ENCODE measurements at regions not wholly inside any gene's neighbourhood (a gene's known extent, or its start where the extent isn't known, plus 50 kb on each side); places are given as distances from the start of the nearest gene placed in this dataset.

- Histone ChIP-seq H3K9me2 (replicated peaks; ENCODE audit: control insufficient read depth, low read length) (no peaks in the 10 kb centered on the region), H3K4me3 (ENCODE audit: low read length) (no peak overlapping the region), H3K79me2 (ENCODE audit: control insufficient read depth, low read length) (no peaks in the 10 kb centered on the region), H4K20me1 (ENCODE audit: control insufficient read depth, insufficient read depth, low read depth, low read length) (no peaks in the 10 kb centered on the region), H3K4me2 (ENCODE audit: low read length) (no peak overlapping the region), H3K27ac (ENCODE audit: low read depth, low read length) (no peak overlapping the region), H3K27me3 (ENCODE audit: control insufficient read depth, low read length) (no peaks in the 10 kb centered on the region), H3K36me3 (ENCODE audit: control insufficient read depth, low read length) (no peaks in the 10 kb centered on the region), H3K9me3 (ENCODE audit: control insufficient read depth, insufficient read depth, low read length) (peaks cover 4% of the 10 kb centered on the region; the same call in 1 of the 2 replicates), H3F3A (ENCODE audit: control insufficient read depth, insufficient read depth) (no peaks in the 10 kb centered on the region), H3K4me1 (ENCODE audit: control insufficient read depth, low read length) (no peaks in the 10 kb centered on the region)
- TF ChIP-seq, protein P1, sequence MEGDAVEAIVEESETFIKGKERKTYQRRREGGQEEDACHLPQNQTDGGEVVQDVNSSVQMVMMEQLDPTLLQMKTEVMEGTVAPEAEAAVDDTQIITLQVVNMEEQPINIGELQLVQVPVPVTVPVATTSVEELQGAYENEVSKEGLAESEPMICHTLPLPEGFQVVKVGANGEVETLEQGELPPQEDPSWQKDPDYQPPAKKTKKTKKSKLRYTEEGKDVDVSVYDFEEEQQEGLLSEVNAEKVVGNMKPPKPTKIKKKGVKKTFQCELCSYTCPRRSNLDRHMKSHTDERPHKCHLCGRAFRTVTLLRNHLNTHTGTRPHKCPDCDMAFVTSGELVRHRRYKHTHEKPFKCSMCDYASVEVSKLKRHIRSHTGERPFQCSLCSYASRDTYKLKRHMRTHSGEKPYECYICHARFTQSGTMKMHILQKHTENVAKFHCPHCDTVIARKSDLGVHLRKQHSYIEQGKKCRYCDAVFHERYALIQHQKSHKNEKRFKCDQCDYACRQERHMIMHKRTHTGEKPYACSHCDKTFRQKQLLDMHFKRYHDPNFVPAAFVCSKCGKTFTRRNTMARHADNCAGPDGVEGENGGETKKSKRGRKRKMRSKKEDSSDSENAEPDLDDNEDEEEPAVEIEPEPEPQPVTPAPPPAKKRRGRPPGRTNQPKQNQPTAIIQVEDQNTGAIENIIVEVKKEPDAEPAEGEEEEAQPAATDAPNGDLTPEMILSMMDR (IDR thresholded peaks at IDR 0.05; ENCODE audit: low read depth, low read length, poor library complexity, severe bottlenecking) = no peak
- TF ChIP-seq EZH2phosphoT487 (IDR thresholded peaks at IDR 0.05; ENCODE audit: borderline replicate concordance, low read length) = no peak
Measured at GRCh38 chr19:31449379-31449778, 100.1 kb upstream of the TSHZ3 start.

DNA sequence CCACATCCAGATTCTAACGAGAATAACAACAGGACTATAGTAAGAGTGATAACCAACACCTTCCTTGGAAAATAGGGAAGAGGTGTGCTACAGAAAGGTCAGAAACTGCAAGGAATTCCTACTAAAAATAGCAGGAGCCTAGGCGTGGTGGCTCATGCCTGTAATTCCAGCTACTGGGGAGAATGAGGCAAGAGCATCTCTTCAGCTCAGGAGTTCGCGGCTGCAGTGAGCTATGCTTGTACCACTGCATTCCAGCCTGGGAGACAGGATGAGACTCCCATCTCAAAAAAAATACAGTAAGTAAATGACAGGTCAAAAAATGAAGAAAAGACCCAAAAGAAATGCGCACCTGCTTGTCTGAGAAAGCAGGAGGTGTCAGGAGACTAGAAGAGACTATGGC, 101.5 kb upstream of the TSHZ3 start:
- Histone ChIP-seq H3K79me2 (ENCODE audit: control insufficient read depth, low read length) (no peaks in the 10 kb centered on the region), H3K4me3 (ENCODE audit: low read length) (no peak overlapping the region), H3K9me3 (ENCODE audit: control insufficient read depth, insufficient read depth, low read length) (peaks cover 4% of the 10 kb centered on the region; the same call in 1 of the 2 replicates), H3K27ac (ENCODE audit: low read depth, low read length) (no peak overlapping the region), H4K20me1 (ENCODE audit: control insufficient read depth, insufficient read depth, low read depth, low read length) (no peaks in the 10 kb centered on the region), H3K4me2 (ENCODE audit: low read length) (no peak overlapping the region), H3K9me2 (replicated peaks; ENCODE audit: control insufficient read depth, low read length) (no peaks in the 10 kb centered on the region), H3K36me3 (ENCODE audit: control insufficient read depth, low read length) (no peaks in the 10 kb centered on the region), H3F3A (ENCODE audit: control insufficient read depth, insufficient read depth) (no peaks in the 10 kb centered on the region), H3K27me3 (ENCODE audit: control insufficient read depth, low read length) (no peaks in the 10 kb centered on the region), H3K4me1 (ENCODE audit: control insufficient read depth, low read length) (no peaks in the 10 kb centered on the region)
- TF ChIP-seq, protein P1 (IDR thresholded peaks at IDR 0.05; ENCODE audit: low read depth, low read length, poor library complexity, severe bottlenecking) = no peak
- TF ChIP-seq EZH2phosphoT487 (IDR thresholded peaks at IDR 0.05; ENCODE audit: borderline replicate concordance, low read length) = no peak

- Histone ChIP-seq H3K27me3 (ENCODE audit: control insufficient read depth, low read length) (no peaks in the 10 kb centered on the region), H3K4me1 (ENCODE audit: control insufficient read depth, low read length) (no peaks in the 10 kb centered on the region), H3K79me2 (ENCODE audit: control insufficient read depth, low read length) (no peaks in the 10 kb centered on the region), H3K36me3 (ENCODE audit: control insufficient read depth, low read length) (no peaks in the 10 kb centered on the region), H4K20me1 (ENCODE audit: control insufficient read depth, insufficient read depth, low read depth, low read length) (no peaks in the 10 kb centered on the region), H3F3A (ENCODE audit: control insufficient read depth, insufficient read depth) (no peaks in the 10 kb centered on the region), H3K9me2 (replicated peaks; ENCODE audit: control insufficient read depth, low read length) (no peaks in the 10 kb centered on the region), H3K27ac (ENCODE audit: low read depth, low read length) (no peak overlapping the region), H3K4me3 (ENCODE audit: low read length) (no peak overlapping the region), H3K4me2 (ENCODE audit: low read length) (no peak overlapping the region), H3K9me3 (ENCODE audit: control insufficient read depth, insufficient read depth, low read length) (peaks cover 4% of the 10 kb centered on the region; the same call in 1 of the 2 replicates)
- TF ChIP-seq, protein P1 (IDR thresholded peaks at IDR 0.05; ENCODE audit: low read depth, low read length, poor library complexity, severe bottlenecking) = no peak
- no peak for TF ChIP-seq EZH2phosphoT487 (IDR thresholded peaks at IDR 0.05; ENCODE audit: borderline replicate concordance, low read length)
Measured at GRCh38 chr19:31451686-31452330, 102.6 kb upstream of the TSHZ3 start.
